ENCODE measurements at regions not wholly inside any gene's neighbourhood (a gene's known extent, or its start where the extent isn't known, plus 50 kb on each side); places are given as distances from the start of the nearest gene placed in this dataset.
"Not testable (repeated sequence)": the region's sequence is repeated elsewhere in the genome, so short reads cannot be mapped to it uniquely, and the experiment has no call there.

GRCh38 chr7:142523821-142524460 is 225.3 kb upstream of the PRSS1 start:
- DNase-seq (ENCODE audit: low spot score in 2 of 2), result no peak
- Histone ChIP-seq H3K27me3 (peaks cover 0 to 8% of the 10 kb centered on the region in 2 donors), H3K4me1 (no peaks in the 10 kb centered on the region), H3K9me3 (no peaks in the 10 kb centered on the region), H3K4me3 (no peak overlapping the region), H3K36me3 (no peaks in the 10 kb centered on the region), H3K27ac (no peak overlapping the region)
- 46 to 48% methylated on average over 9 of the region's 9 CpGs for WGBS, 2 donors
- no peak for TF ChIP-seq EP300 (IDR thresholded peaks at IDR 0.05)
- TF ChIP-seq POLR2A (IDR thresholded peaks at IDR 0.05), result no peak
- TF ChIP-seq, protein P1, sequence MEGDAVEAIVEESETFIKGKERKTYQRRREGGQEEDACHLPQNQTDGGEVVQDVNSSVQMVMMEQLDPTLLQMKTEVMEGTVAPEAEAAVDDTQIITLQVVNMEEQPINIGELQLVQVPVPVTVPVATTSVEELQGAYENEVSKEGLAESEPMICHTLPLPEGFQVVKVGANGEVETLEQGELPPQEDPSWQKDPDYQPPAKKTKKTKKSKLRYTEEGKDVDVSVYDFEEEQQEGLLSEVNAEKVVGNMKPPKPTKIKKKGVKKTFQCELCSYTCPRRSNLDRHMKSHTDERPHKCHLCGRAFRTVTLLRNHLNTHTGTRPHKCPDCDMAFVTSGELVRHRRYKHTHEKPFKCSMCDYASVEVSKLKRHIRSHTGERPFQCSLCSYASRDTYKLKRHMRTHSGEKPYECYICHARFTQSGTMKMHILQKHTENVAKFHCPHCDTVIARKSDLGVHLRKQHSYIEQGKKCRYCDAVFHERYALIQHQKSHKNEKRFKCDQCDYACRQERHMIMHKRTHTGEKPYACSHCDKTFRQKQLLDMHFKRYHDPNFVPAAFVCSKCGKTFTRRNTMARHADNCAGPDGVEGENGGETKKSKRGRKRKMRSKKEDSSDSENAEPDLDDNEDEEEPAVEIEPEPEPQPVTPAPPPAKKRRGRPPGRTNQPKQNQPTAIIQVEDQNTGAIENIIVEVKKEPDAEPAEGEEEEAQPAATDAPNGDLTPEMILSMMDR (IDR thresholded peaks at IDR 0.05), result no peak

- no peak for DNase-seq (ENCODE audit: low spot score in 2 of 2)
- no peaks in the 10 kb centered on the region for H3K36me3 ChIP-seq
- H3K27me3 ChIP-seq, result no peaks in the 10 kb centered on the region
- H3K9me3 ChIP-seq, result no peaks in the 10 kb centered on the region
- WGBS, 2 donors, result 88% methylated on average over 1 of the region's 1 CpG
- TF ChIP-seq, protein P1 (IDR thresholded peaks at IDR 0.05), result no peak
- TF ChIP-seq EP300 (IDR thresholded peaks at IDR 0.05) (no peak), POLR2A (IDR thresholded peaks at IDR 0.05) (no peak)
- no peak overlapping the region for H3K4me3 ChIP-seq
- no peak overlapping the region for H3K27ac ChIP-seq
- H3K4me1 ChIP-seq, result no peaks in the 10 kb centered on the region
These were observed 226.5 kb upstream of the PRSS1 start for GRCh38 chr7:142522735-142523134.

- DNase-seq (ENCODE audit: low spot score in 2 of 2); H3K36me3 ChIP-seq; H3K27ac ChIP-seq; H3K4me3 ChIP-seq; H3K4me1 ChIP-seq; H3K27me3 ChIP-seq; H3K9me3 ChIP-seq: not testable (repeated sequence)
- 37 to 41% methylated on average over 2 of the region's 2 CpGs for WGBS, 2 donors
These were observed 228.4 kb upstream of the PRSS1 start for GRCh38 chr7:142520885-142521284.

GRCh38 chr7:142520455-142520854 is 228.8 kb upstream of the PRSS1 start:
- WGBS, 2 donors, result 72 to 77% methylated on average over 5 of the region's 5 CpGs
- H3K27me3 ChIP-seq; H3K4me3 ChIP-seq; H3K9me3 ChIP-seq; H3K36me3 ChIP-seq; DNase-seq (ENCODE audit: low spot score in 2 of 2); H3K4me1 ChIP-seq; H3K27ac ChIP-seq: not testable (repeated sequence)

DNA sequence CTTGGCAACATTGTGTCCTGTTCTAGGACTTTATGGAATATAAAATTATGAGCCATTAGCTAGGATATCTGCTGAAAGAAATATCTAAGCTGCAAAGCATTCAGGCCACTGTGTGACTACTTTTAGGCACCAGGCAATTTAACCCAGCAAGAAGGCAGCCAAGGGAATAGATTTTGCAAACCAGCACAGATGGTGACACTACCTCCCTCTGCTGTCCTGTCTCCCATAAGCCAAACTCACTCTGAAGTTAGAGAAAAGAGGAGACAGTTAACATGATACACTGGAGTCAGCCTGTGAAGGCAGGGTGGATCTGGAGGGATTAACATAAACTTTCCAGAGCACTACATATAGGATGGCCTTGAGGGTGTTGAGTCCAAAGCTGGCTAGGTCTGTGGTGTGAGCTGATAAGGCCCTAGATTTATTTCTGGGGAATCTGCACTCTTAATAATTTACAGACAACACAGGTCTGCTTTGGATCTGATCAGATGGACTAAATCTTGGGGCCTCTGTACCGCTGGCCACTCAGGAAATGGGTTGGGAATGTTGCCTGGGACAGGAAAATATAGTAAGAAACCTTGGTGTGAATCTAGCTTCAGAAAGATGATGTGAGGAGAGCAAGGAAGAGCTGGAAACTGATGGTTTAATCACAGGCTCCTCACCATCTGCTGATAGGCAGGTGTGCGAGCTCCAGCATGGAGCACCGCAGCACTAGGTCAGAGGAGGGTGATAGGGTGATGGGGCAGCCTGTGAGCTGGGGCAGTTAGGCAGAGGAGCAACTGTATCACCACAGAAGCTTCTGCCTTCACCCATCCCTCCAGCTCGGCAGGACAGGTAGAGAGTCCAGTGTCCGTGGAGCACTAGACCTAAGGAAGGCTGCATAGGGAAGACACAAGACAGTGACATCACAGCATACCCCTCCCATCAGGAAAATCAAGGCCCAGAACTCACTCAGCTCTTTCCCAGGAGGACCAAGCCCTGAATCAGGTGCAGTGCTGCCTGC is 229.9 kb upstream of the PRSS1 start:
- DNase-seq (ENCODE audit: low spot score in 2 of 2), result no peak
- Histone ChIP-seq H3K4me1 (peaks cover 0 to 17% (median 0%) of the 10 kb centered on the region in 4 donors), H3K36me3 (no peaks in the 10 kb centered on the region), H3K27me3 (no peaks in the 10 kb centered on the region), H3K4me3 (no peak overlapping the region), H3K9me3 (no peaks in the 10 kb centered on the region), H3K27ac (no peak overlapping the region)
- TF ChIP-seq POLR2A (IDR thresholded peaks at IDR 0.05), result no peak
- no peak for TF ChIP-seq EP300 (IDR thresholded peaks at IDR 0.05)
- TF ChIP-seq, protein P1 (IDR thresholded peaks at IDR 0.05), result no peak
- 75 to 85% methylated on average over 5 of the region's 5 CpGs for WGBS, 2 donors

DNA sequence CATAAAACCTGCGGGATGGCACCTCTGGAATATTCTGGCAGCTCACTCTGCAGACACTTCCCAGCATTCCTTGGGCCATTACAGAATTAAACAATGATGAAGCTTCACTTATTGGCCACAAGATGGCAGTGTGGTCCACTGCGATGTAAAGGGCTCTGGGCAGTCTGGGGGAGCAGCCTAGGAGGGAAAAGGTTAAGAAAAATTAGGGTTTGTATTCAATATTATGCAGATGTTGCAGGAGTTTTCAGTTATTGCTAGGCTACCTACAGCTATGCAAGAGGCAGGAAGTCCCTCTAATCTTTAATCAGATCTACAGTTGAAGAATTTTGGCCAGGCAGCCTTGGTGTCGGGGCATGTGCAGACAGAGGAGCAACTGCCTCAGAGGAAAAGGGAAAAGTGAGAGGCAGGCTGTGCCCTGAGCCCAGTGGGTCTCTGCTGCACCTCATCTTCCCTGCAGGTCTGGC is 233.2 kb upstream of the PRSS1 start:
- WGBS, 2 donors, result 29 to 34% methylated on average over 3 of the region's 3 CpGs

DNA sequence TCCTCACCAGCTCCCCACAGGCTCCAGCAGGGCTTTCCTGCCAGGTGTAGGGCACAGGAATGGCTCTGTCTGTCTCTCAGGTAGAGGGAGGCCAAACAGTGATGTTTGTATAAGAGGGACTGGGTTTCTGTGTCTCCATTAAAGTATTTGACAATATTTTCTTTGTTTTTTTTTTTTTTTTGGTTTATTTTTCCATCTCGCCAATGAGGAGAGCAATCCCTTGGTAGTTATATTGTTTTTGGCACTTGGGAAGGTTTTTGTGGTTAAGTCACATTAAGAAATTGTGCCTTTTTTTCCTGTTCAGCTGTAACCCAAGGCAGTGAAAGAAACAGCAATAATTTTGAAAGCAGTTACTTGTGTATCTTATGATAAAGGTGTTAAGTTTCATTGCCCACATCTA is 234.6 kb upstream of the PRSS1 start:
- H3K4me3 ChIP-seq; H3K9me3 ChIP-seq; H3K36me3 ChIP-seq; H3K27me3 ChIP-seq; DNase-seq (ENCODE audit: low spot score in 2 of 2): not testable (repeated sequence)
- H3K4me1 ChIP-seq, result peaks cover 0 to 18% (median 0%) of the 10 kb centered on the region in 4 donors
- peak overlapping the region in 2 of 4 donors; percentile 36 for H3K27ac ChIP-seq
- WGBS, 2 donors, result 41 to 44% methylated on average over 1 of the region's 1 CpG

More for the DNA sequence above, 233.2 kb upstream of the PRSS1 start:
- Histone ChIP-seq H3K27me3 (no peaks in the 10 kb centered on the region), H3K4me1 (peaks cover 0 to 18% (median 0%) of the 10 kb centered on the region in 4 donors), H3K36me3 (no peaks in the 10 kb centered on the region), H3K4me3 (no peak overlapping the region), H3K9me3 (no peaks in the 10 kb centered on the region), H3K27ac (no peak overlapping the region)
- TF ChIP-seq, protein P1 (IDR thresholded peaks at IDR 0.05), result peak; percentile 48 to 59 (median 58)
- no peak for TF ChIP-seq EP300 (IDR thresholded peaks at IDR 0.05)
- no peak for DNase-seq (ENCODE audit: low spot score in 2 of 2)

Measured in tibial nerve (tissue), 4 donors.